K562 (cell line): ENCODE measurements at regions not wholly inside any gene's neighbourhood (a gene's known extent, or its start where the extent isn't known, plus 50 kb on each side); places are given as distances from the start of the nearest gene placed in this dataset.

ENCODE experiments used
- ATAC-seq: fragments of 200-7000 bp; cut with Tn5 transposase; 3 replicates; pipeline ENCODE4 v1.9.1; 2020; ENCODE audit warnings: moderate library complexity
- BruUV-seq: library from RNA; stranded (reverse); fragments of 400-500 nt; replicated peaks from 2 replicates; lab custom pipeline; 2021; lab: Mats Ljungman, UMichigan
- CTCF ChIA-PET: fragments of 300-600 bp; formaldehyde crosslinking; extraction: SDS; loops from one replicate; lab custom pipeline; 2021; ENCODE audit warnings: low intra/inter-chr PET ratio; lab: Yijun Ruan, JAX
- POLR2A ChIA-PET: fragments of 300-600, 350-650 bp; sonication (Branson Sonifier 250); formaldehyde crosslinking; extraction: SDS; loops from one replicate; lab custom pipeline; 2021; ENCODE audit warnings: antibody characterized with exemption, inconsistent platforms; lab: Yijun Ruan, JAX
- DNase-seq, 4 experiments: peaks; one replicate each; pipeline versions ENCODE4 v3.0.0 to v3.0.0-alpha.2; 2011 to 2018; ENCODE audit warnings: low spot score in 3 of 4, mixed read lengths in 3 of 4; ENCODE audit errors: extremely low read depth in 1 of 4
- FAIRE-seq: peaks from 2 replicates; lab custom pipeline; 2011; peaks lifted over from hg19 to GRCh38; lab: Jason Lieb, UNC
- H2AFZ ChIP-seq: 2 replicates; pipeline ENCODE4 v1.6.0; 2011; ENCODE audit warnings: low read depth, low read length, control low read depth, inconsistent platforms
- H3K27ac ChIP-seq: fragments of 200-600 bp; 3 replicates; pipeline ENCODE4 v1.8.0; 2011; ENCODE audit warnings: low read depth, mild to moderate bottlenecking, control low read depth, inconsistent platforms, low read length, moderate library complexity, mixed read lengths; ENCODE audit errors: extremely low read depth
- H3K27me3 ChIP-seq, 2 experiments: fragments of 300-600 bp in 1 of 2; 2 replicates in 1 of 2; 3 replicates in 1 of 2; pipeline versions ENCODE4 v1.6.0 to v1.8.0; 2011; ENCODE audit warnings: inconsistent platforms in 2 of 2, low read length in 2 of 2, mild to moderate bottlenecking in 1 of 2, mixed read lengths in 1 of 2, moderate library complexity in 1 of 2; ENCODE audit not compliant: control insufficient read depth in 2 of 2, insufficient read depth in 2 of 2
- H3K36me3 ChIP-seq: fragments of 300-600 bp; 3 replicates; pipeline ENCODE4 v1.8.0; 2011; ENCODE audit warnings: mild to moderate bottlenecking, low read length, inconsistent platforms; ENCODE audit not compliant: control insufficient read depth, insufficient read depth
- H3K4me1 ChIP-seq, 2 experiments: fragments of 200-600 bp in 1 of 2; replicated peaks in 1 of 2; 2 replicates in 1 of 2; 3 replicates in 1 of 2; pipeline versions ENCODE4 v1.5.1 to v1.8.0; 2011; ENCODE audit warnings: inconsistent platforms in 2 of 2, low read length in 2 of 2, mild to moderate bottlenecking in 1 of 2, mixed read lengths in 1 of 2, moderate library complexity in 1 of 2; ENCODE audit not compliant: control insufficient read depth in 2 of 2, insufficient read depth in 2 of 2
- H3K4me2 ChIP-seq: 2 replicates; pipeline ENCODE4 v1.6.1; 2011; ENCODE audit warnings: low read length, control low read depth, inconsistent platforms, mixed read lengths; ENCODE audit not compliant: insufficient read depth
- H3K4me3 ChIP-seq: fragments of 200-600 bp; sonication (generic), shearing (Covaris generic); 2 replicates; pipeline ENCODE4 v1.5.1; 2016; ENCODE audit warnings: control low read depth, inconsistent platforms
- H3K79me2 ChIP-seq: fragments of 200-600 bp; 3 replicates; pipeline ENCODE4 v1.8.0; 2011; ENCODE audit warnings: low read length, inconsistent platforms; ENCODE audit not compliant: control insufficient read depth, insufficient read depth
- H3K9ac ChIP-seq, 2 experiments: 2 replicates each; pipeline versions ENCODE4 v1.6.0 to v1.6.1; 2011; ENCODE audit warnings: low read depth in 2 of 2, low read length in 2 of 2, control low read depth in 1 of 2, inconsistent platforms in 1 of 2, mild to moderate bottlenecking in 1 of 2, mixed read lengths in 1 of 2; ENCODE audit not compliant: insufficient read depth in 1 of 2
- H3K9me1 ChIP-seq: one replicate; pipeline ENCODE4 v1.6.0; 2011; ENCODE audit warnings: inconsistent platforms, mild to moderate bottlenecking, low read length, moderate library complexity; ENCODE audit not compliant: control insufficient read depth, insufficient read depth
- H3K9me3 ChIP-seq: replicated peaks from 2 replicates; pipeline ENCODE4 v1.5.1; 2011; ENCODE audit warnings: low read depth, low read length, inconsistent platforms; ENCODE audit not compliant: control insufficient read depth, insufficient read depth
- H4K20me1 ChIP-seq: replicated peaks from 2 replicates; pipeline ENCODE4 v1.6.1; 2011; ENCODE audit warnings: low read length, inconsistent platforms, mixed read lengths; ENCODE audit not compliant: control insufficient read depth, insufficient read depth
- CHD1 ChIP-seq: fragments of 200-600 bp; sonication (generic); IDR thresholded peaks from one replicate; pipeline ENCODE4 v1.6.1; 2012; ENCODE audit warnings: mild to moderate bottlenecking, moderate library complexity, low read length, inconsistent platforms
- CTCF ChIP-seq, 3 experiments: IDR thresholded peaks in 2 of 3; conservative IDR thresholded peaks in 1 of 3; 2 replicates each; pipeline ENCODE4 v1.5.1; 2011 to 2012; ENCODE audit warnings: low read length in 3 of 3, mild to moderate bottlenecking in 3 of 3, control low read depth in 2 of 3, improper control_type of control experiment in 1 of 3, inconsistent platforms in 1 of 3, low read depth in 1 of 3, mixed read lengths in 1 of 3, moderate library complexity in 1 of 3; ENCODE audit not compliant: insufficient read depth in 2 of 3
- ETS2 ChIP-seq: IDR thresholded peaks from 2 replicates; pipeline ENCODE4 v1.6.1; 2016; ENCODE audit warnings: borderline replicate concordance, missing genetic modification characterization, mild to moderate bottlenecking, moderate library complexity, missing compliant biosample characterization; ENCODE audit not compliant: poor library complexity, severe bottlenecking
- HMBOX1 ChIP-seq: sonication (generic); IDR thresholded peaks from 2 replicates; pipeline ENCODE4 v1.6.1; 2016
- HMGN3 ChIP-seq: IDR thresholded peaks from 2 replicates; pipeline ENCODE4 v1.6.1; 2011; ENCODE audit warnings: borderline replicate concordance, low read depth, mild to moderate bottlenecking, mixed read lengths, low read length; ENCODE audit not compliant: insufficient read length; ENCODE audit errors: extremely low read depth
- NFE2L1 ChIP-seq: fragments of 450-650 bp; IDR thresholded peaks from 2 replicates; pipeline ENCODE4 v1.6.1; 2016; ENCODE audit warnings: missing genetic modification characterization, low read depth, mild to moderate bottlenecking, missing compliant biosample characterization, moderate library complexity, borderline replicate concordance
- PHB2 ChIP-seq: fragments of 450-650 bp; IDR thresholded peaks from 2 replicates; pipeline ENCODE4 v1.6.1; 2017; ENCODE audit warnings: low read depth
- RAD51 ChIP-seq: fragments of 450-650 bp; IDR thresholded peaks from 2 replicates; pipeline ENCODE4 v1.7.1; 2016; ENCODE audit warnings: low read depth, mild to moderate bottlenecking, borderline replicate concordance
- RBM22 ChIP-seq: fragments of 200-400 bp; formaldehyde crosslinking; IDR thresholded peaks from 2 replicates; pipeline ENCODE4 v1.6.1; 2018; ENCODE audit warnings: low read length, low read depth; ENCODE audit not compliant: poor library complexity, severe bottlenecking
- SNAPC5 ChIP-seq: fragments of 250-450 bp; sonication (Bioruptor Pico); IDR thresholded peaks from 2 replicates; pipeline ENCODE4 v1.8.0; 2021; ENCODE audit warnings: moderate library complexity, mild to moderate bottlenecking, inconsistent platforms
- SNRNP70 ChIP-seq: fragments of 200-400 bp; formaldehyde crosslinking; optimal IDR thresholded peaks from 2 replicates; pipeline ENCODE3; 2017; ENCODE audit warnings: low read depth, low read length
- TEAD1 ChIP-seq, 2 experiments: fragments of 450-650 bp in 1 of 2; sonication (generic) in 1 of 2; formaldehyde crosslinking; IDR thresholded peaks; 2 replicates each; pipeline versions ENCODE4 v1.4.0 to v1.8.0; 2020 to 2022; ENCODE audit warnings: mild to moderate bottlenecking in 2 of 2, missing genetic modification reagents in 1 of 2
- ZNF408 ChIP-seq: fragments of 250-450 bp; sonication (Bioruptor Pico); IDR thresholded peaks from 2 replicates; pipeline ENCODE4 v1.4.0; 2020; ENCODE audit warnings: low read depth, mild to moderate bottlenecking, moderate library complexity
- WGBS: fragments of 100-300 bp; shearing (Covaris generic); methylation state at CpG from one replicate; pipeline ENCODE4 v1.1.6; 2016; ENCODE audit warnings: low coverage, mixed read lengths; ENCODE audit not compliant: insufficient coverage; ENCODE audit errors: missing lambda C conversion rate; 5-methylcytosine and 5-hydroxymethylcytosine counted together
- in situ Hi-C: fragments of 300-500 bp; cut with MboI; formaldehyde crosslinking; loops from 4 replicates; pipeline ENCODE4 v1.15.0; 2018; ENCODE audit warnings: inconsistent platforms, mixed read lengths
- intact Hi-C: fragments of 100-400 bp; cut with micrococcal nuclease; formaldehyde crosslinking; loops from 2 replicates; pipeline ENCODE4 v1.14.2; 2022

GRCh38 chr4:179125870-179126269, 1683.6 kb upstream of the AGA start:
- Histone ChIP-seq H3K79me2 (no peaks in the 10 kb centered on the region), H3K9me1 (no peaks in the 10 kb centered on the region), H3K4me1 (no peaks in the 10 kb centered on the region), H3K27me3 (no peaks in the 10 kb centered on the region), H3K4me2 (no peak overlapping the region), H3K27ac (no peak overlapping the region), H3K9me3 (no peaks in the 10 kb centered on the region), H2AFZ (no peak overlapping the region), H3K36me3 (no peaks in the 10 kb centered on the region), H3K4me3 (no peak overlapping the region), H4K20me1 (no peaks in the 10 kb centered on the region), H3K9ac (no peak overlapping the region)
- ATAC-seq: no peak
- no peak for FAIRE-seq
- POLR2A ChIA-PET: no interaction called here
- no peak for TF ChIP-seq TEAD1 (CRISPR knock-in tag; IDR thresholded peaks at IDR 0.05)
- no peak for TF ChIP-seq HMGN3
- TF ChIP-seq SNRNP70: no peak
- no peak for TF ChIP-seq PHB2
- TF ChIP-seq RAD51: no peak
- 0% methylated on average over 2 of the region's 2 CpGs for WGBS
- CTCF ChIA-PET: no interaction called here
- no peak for DNase-seq
- in situ Hi-C loops (no loop called here), intact Hi-C loops (no loop called here)
- BruUV-seq: no TSS peak

- Histone ChIP-seq H3K79me2 (no peaks in the 10 kb centered on the region), H3K27me3 (no peaks in the 10 kb centered on the region), H3K27ac (no peak overlapping the region), H3K9me3 (no peaks in the 10 kb centered on the region), H3K4me1 (no peaks in the 10 kb centered on the region), H3K9ac (no peak overlapping the region), H3K9me1 (no peaks in the 10 kb centered on the region), H4K20me1 (no peaks in the 10 kb centered on the region), H3K4me3 (no peak overlapping the region), H2AFZ (no peak overlapping the region), H3K36me3 (no peaks in the 10 kb centered on the region), H3K4me2 (no peak overlapping the region)
- CTCF ChIA-PET: no interaction called here
- in situ Hi-C loops: no loop called here
- POLR2A ChIA-PET: no interaction called here
- WGBS: 1% methylated on average over 4 of the region's 4 CpGs
- no TSS peak for BruUV-seq
- intact Hi-C loops: no loop called here
- FAIRE-seq (no peak), ATAC-seq (no peak), DNase-seq (no peak)
- TF ChIP-seq NFE2L1 (tag) (no peak), CHD1 (no peak), HMBOX1 (no peak), ETS2 (tag) (no peak), ZNF408 (no peak), CTCF (IDR thresholded peaks at IDR 0.05 in 2 of 3, conservative IDR thresholded peaks at IDR 0.05 in 1 of 3; ENCODE audit: insufficient read depth in 2 of 3, low read depth in 1 of 3, low read length in 3 of 3) (no peak), SNAPC5 (CRISPR knock-in tag) (no peak), RBM22 (no peak)
Observed at GRCh38 chr4:179128299-179128698, 1686.1 kb upstream of the AGA start.
